ENCODE measurements at regions not wholly inside any gene's neighbourhood (a gene's known extent, or its start where the extent isn't known, plus 50 kb on each side); places are given as distances from the start of the nearest gene placed in this dataset.

DNA sequence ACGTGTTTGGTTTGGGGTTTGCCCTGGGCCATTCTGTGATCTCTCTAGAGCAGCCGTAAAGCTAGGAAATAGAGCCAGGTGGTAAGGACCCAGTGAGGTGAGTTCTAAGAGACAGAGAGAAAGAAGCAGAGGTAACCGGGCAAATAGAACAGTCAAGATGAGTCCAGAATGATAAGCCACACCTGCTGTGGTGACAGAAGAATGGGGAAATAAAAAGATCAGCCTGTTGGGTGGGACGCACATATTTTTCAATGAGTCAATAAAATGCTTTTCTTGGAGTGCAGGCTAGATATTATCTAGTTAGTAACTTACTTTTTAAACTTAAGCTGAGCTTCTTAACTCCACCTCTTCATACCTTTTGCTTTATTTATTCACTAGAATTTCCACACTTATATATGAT lies 135.0 kb downstream of the NFKBIZ start:
- ATAC-seq, result no peak
- CTCF ChIA-PET (ENCODE audit: low intra/inter-chr PET ratio, low total read pairs), result no interaction called here
- WGBS (ENCODE audit: low lambda C conversion rate), result 32% methylated on average over 4 of the region's 4 CpGs

DNA sequence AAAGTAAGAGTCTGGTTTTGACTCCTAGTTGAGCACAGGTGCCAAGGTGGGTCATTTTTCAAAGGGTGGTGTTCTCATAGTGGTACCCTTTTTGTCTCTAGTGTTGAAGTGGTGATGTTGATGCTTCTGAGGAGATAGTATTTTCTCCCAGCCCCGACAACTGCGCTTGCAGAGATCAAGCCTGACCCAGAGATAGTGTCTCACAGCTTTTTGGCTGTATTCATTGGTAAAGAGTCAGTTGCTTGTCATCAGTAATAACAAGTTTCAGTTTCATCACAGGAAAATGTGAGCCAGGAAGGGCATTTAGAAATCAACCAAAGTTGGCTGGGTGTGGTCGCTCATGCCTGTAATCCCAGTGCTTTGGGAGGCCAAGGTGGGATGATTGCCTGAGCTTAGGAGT lies 139.3 kb downstream of the NFKBIZ start:
- H3K9me3 ChIP-seq (ENCODE audit: low read length), result no peaks in the 10 kb centered on the region
- ChIA-PET CTCF (ENCODE audit: low intra/inter-chr PET ratio, low total read pairs) (no interaction called here), POLR2A (no interaction called here)
- no peaks in the 10 kb centered on the region for H3K79me2 ChIP-seq (ENCODE audit: insufficient read depth, low read length)
- no peak overlapping the region for H3K9ac ChIP-seq (ENCODE audit: insufficient read depth, low read depth, low read length)
- no peak overlapping the region for H3K4me3 ChIP-seq (replicated peaks in 1 of 3; ENCODE audit: insufficient read depth in 1 of 3, low read depth in 2 of 3, low read length in 3 of 3)
- no peak overlapping the region for H3K27ac ChIP-seq (ENCODE audit: extremely low read length, insufficient read depth, low read length)
- H3K36me3 ChIP-seq (replicated peaks in 1 of 2; ENCODE audit: control insufficient read depth in 1 of 2, insufficient read depth in 2 of 2, low read length in 2 of 2), result no peaks in the 10 kb centered on the region
- no peak for DNase-seq (ENCODE audit: low spot score)
- in situ Hi-C loops (cut with HindIII; ENCODE audit: extremely low pct_ligation_motif_present, low pct_unique_long_range_greater_than_20kb), result no loop called here
- H3K4me1 ChIP-seq (ENCODE audit: insufficient read depth, low read length), result no peaks in the 10 kb centered on the region
- H3K4me2 ChIP-seq (ENCODE audit: low read depth, low read length), result no peak overlapping the region
- H4K20me1 ChIP-seq (ENCODE audit: insufficient read depth, low read length), result no peaks in the 10 kb centered on the region
- 36% methylated on average over 3 of the region's 3 CpGs for WGBS (ENCODE audit: low lambda C conversion rate)
- no TSS peak for BruUV-seq (replicated peaks)
- no peaks in the 10 kb centered on the region for H3K27me3 ChIP-seq (ENCODE audit: control insufficient read depth in 1 of 2, insufficient read depth in 2 of 2, low read length in 2 of 2)
- ATAC-seq, result no peak
- FAIRE-seq, result no peak
- intact Hi-C loops (cut with micrococcal nuclease; ENCODE audit: unreplicated experiment), result no loop called here
- no peak overlapping the region for H2AFZ ChIP-seq (ENCODE audit: low read length)
- TF ChIP-seq ZNF350 (CRISPR knock-in tag; IDR thresholded peaks at IDR 0.05; ENCODE audit: borderline replicate concordance, low read depth), result no peak
- no peak for TF ChIP-seq ZNF619 (CRISPR knock-in tag; IDR thresholded peaks at IDR 0.05)
- no peak for TF ChIP-seq ZNF451 (CRISPR knock-in tag; IDR thresholded peaks at IDR 0.05)
- TF ChIP-seq SNRNP70 (IDR thresholded peaks at IDR 0.05; ENCODE audit: low read depth, low read length), result no peak
- no peak for TF ChIP-seq KLF13 (CRISPR knock-in tag; IDR thresholded peaks at IDR 0.05)
- TF ChIP-seq, protein P1, sequence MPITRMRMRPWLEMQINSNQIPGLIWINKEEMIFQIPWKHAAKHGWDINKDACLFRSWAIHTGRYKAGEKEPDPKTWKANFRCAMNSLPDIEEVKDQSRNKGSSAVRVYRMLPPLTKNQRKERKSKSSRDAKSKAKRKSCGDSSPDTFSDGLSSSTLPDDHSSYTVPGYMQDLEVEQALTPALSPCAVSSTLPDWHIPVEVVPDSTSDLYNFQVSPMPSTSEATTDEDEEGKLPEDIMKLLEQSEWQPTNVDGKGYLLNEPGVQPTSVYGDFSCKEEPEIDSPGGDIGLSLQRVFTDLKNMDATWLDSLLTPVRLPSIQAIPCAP (CRISPR knock-in tag; IDR thresholded peaks at IDR 0.05; ENCODE audit: low read depth), result no peak
- TF ChIP-seq BRD4 (CRISPR knock-in tag; IDR thresholded peaks at IDR 0.05), result no peak
- no peak for TF ChIP-seq ZNF777 (CRISPR knock-in tag; IDR thresholded peaks at IDR 0.05)

More for the DNA sequence above, 135.0 kb downstream of the NFKBIZ start:
- Histone ChIP-seq H3K9ac (ENCODE audit: insufficient read depth, low read depth, low read length) (no peak overlapping the region), H4K20me1 (ENCODE audit: insufficient read depth, low read length) (no peaks in the 10 kb centered on the region), H2AFZ (ENCODE audit: low read length) (no peak overlapping the region), H3K27ac (ENCODE audit: extremely low read length, insufficient read depth, low read length) (no peak overlapping the region), H3K4me2 (ENCODE audit: low read depth, low read length) (no peak overlapping the region), H3K79me2 (ENCODE audit: insufficient read depth, low read length) (no peaks in the 10 kb centered on the region), H3K36me3 (replicated peaks in 1 of 2; ENCODE audit: control insufficient read depth in 1 of 2, insufficient read depth in 2 of 2, low read length in 2 of 2) (no peaks in the 10 kb centered on the region), H3K4me3 (replicated peaks in 1 of 3; ENCODE audit: insufficient read depth in 1 of 3, low read depth in 2 of 3, low read length in 3 of 3) (no peak overlapping the region), H3K4me1 (ENCODE audit: insufficient read depth, low read length) (no peaks in the 10 kb centered on the region), H3K27me3 (ENCODE audit: control insufficient read depth in 1 of 2, insufficient read depth in 2 of 2, low read length in 2 of 2) (no peaks in the 10 kb centered on the region), H3K9me3 (ENCODE audit: low read length) (no peaks in the 10 kb centered on the region)
- intact Hi-C loops (cut with micrococcal nuclease; ENCODE audit: unreplicated experiment), result no loop called here
- BruUV-seq (replicated peaks), result no TSS peak
- TF ChIP-seq KLF16 (CRISPR knock-in tag; IDR thresholded peaks at IDR 0.05), result no peak
- no peak for TF ChIP-seq ZNF451 (CRISPR knock-in tag; IDR thresholded peaks at IDR 0.05)
- TF ChIP-seq PHB2 (IDR thresholded peaks at IDR 0.05; ENCODE audit: partially characterized antibody), result no peak
- TF ChIP-seq, protein P2, sequence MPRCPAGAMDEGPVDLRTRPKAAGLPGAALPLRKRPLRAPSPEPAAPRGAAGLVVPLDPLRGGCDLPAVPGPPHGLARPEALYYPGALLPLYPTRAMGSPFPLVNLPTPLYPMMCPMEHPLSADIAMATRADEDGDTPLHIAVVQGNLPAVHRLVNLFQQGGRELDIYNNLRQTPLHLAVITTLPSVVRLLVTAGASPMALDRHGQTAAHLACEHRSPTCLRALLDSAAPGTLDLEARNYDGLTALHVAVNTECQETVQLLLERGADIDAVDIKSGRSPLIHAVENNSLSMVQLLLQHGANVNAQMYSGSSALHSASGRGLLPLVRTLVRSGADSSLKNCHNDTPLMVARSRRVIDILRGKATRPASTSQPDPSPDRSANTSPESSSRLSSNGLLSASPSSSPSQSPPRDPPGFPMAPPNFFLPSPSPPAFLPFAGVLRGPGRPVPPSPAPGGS (CRISPR knock-in tag; IDR thresholded peaks at IDR 0.05), result no peak
- TF ChIP-seq, protein P3, sequence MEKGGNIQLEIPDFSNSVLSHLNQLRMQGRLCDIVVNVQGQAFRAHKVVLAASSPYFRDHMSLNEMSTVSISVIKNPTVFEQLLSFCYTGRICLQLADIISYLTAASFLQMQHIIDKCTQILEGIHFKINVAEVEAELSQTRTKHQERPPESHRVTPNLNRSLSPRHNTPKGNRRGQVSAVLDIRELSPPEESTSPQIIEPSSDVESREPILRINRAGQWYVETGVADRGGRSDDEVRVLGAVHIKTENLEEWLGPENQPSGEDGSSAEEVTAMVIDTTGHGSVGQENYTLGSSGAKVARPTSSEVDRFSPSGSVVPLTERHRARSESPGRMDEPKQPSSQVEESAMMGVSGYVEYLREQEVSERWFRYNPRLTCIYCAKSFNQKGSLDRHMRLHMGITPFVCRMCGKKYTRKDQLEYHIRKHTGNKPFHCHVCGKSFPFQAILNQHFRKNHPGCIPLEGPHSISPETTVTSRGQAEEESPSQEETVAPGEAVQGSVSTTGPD (CRISPR knock-in tag; IDR thresholded peaks at IDR 0.05), result no peak
- TF ChIP-seq SOX5 (CRISPR knock-in tag; IDR thresholded peaks at IDR 0.05; ENCODE audit: borderline replicate concordance), result no peak
- no peak for TF ChIP-seq TCF12 (IDR thresholded peaks at IDR 0.05)
- no peak for TF ChIP-seq TCF12 (CRISPR knock-in tag; IDR thresholded peaks at IDR 0.05)
- in situ Hi-C loops (cut with HindIII; ENCODE audit: extremely low pct_ligation_motif_present, low pct_unique_long_range_greater_than_20kb), result no loop called here
- no peak for DNase-seq (ENCODE audit: low spot score)
- POLR2A ChIA-PET, result no interaction called here
- FAIRE-seq, result no peak
